ENCODE measurements at regions not wholly inside any gene's neighbourhood (a gene's known extent, or its start where the extent isn't known, plus 50 kb on each side); places are given as distances from the start of the nearest gene placed in this dataset.

GRCh38 chrX:39903343-39903742, 194.4 kb downstream of the BCOR start:
- TF ChIP-seq POLR2A (IDR thresholded peaks at IDR 0.05) (no peak), CTCF (IDR thresholded peaks at IDR 0.05 in 8 of 11, conservative IDR thresholded peaks at IDR 0.05 in 3 of 11) (no peak), POLR2AphosphoS5 (IDR thresholded peaks at IDR 0.05) (no peak)

Measured in spleen (tissue), 7 donors.